A673 (cell line): ENCODE measurements at regions not wholly inside any gene's neighbourhood (a gene's known extent, or its start where the extent isn't known, plus 50 kb on each side); places are given as distances from the start of the nearest gene placed in this dataset.

Experiments used
- BruUV-seq: library from RNA; stranded (reverse); fragments of 400-500 nt; replicated peaks from 2 replicates; lab custom pipeline; 2021; lab: Mats Ljungman, UMichigan
- CTCF ChIA-PET: fragments of 300-600 bp; sonication (Branson Sonifier 250); formaldehyde crosslinking; loops from one replicate; lab custom pipeline; 2022; ENCODE audit warnings: antibody characterized with exemption; lab: Charles Lee
- POLR2A ChIA-PET: fragments of 300-600 bp; sonication (Branson Sonifier 250); formaldehyde crosslinking; loops from one replicate; lab custom pipeline; 2022; ENCODE audit warnings: antibody characterized with exemption; ENCODE audit not compliant: low non-redundant PET; lab: Charles Lee
- DNase-seq: peaks from one replicate; pipeline ENCODE4 v3.0.0-alpha.2; 2015; ENCODE audit warnings: low spot score
- H3K27ac ChIP-seq: fragments of 200-600 bp; sonication (generic); 2 replicates; pipeline ENCODE4 v1.5.1; 2016; ENCODE audit warnings: mixed run types, low read depth, mild to moderate bottlenecking, mixed read lengths, antibody characterized with exemption, low read length; ENCODE audit not compliant: poor library complexity, severe bottlenecking
- H3K27me3 ChIP-seq: fragments of 200-600 bp; sonication (generic); replicated peaks from 2 replicates; pipeline ENCODE4 v1.6.1; 2017; ENCODE audit warnings: mixed run types, low read depth, mild to moderate bottlenecking, mixed read lengths, antibody characterized with exemption, low read length; ENCODE audit not compliant: insufficient read depth, poor library complexity
- H3K36me3 ChIP-seq: fragments of 200-600 bp; sonication (generic); 2 replicates; pipeline ENCODE4 v1.6.1; 2016; ENCODE audit warnings: mixed run types, mild to moderate bottlenecking, mixed read lengths, antibody characterized with exemption, low read length; ENCODE audit not compliant: insufficient read depth, poor library complexity, severe bottlenecking
- H3K4me1 ChIP-seq: fragments of 200-600 bp; sonication (generic); 2 replicates; pipeline ENCODE4 v1.6.1; 2017; ENCODE audit warnings: mixed run types, mild to moderate bottlenecking, mixed read lengths, antibody characterized with exemption, low read length; ENCODE audit not compliant: insufficient read depth, poor library complexity, severe bottlenecking
- H3K4me3 ChIP-seq: fragments of 200-600 bp; sonication (generic); 2 replicates; pipeline ENCODE4 v1.5.1; 2016; ENCODE audit warnings: low read depth, mixed run types, mild to moderate bottlenecking, mixed read lengths, low read length; ENCODE audit not compliant: poor library complexity, severe bottlenecking
- H3K9me3 ChIP-seq: fragments of 200-600 bp; sonication (generic); 2 replicates; pipeline ENCODE4 v1.6.1; 2016; ENCODE audit warnings: mixed run types, low read depth, mild to moderate bottlenecking, mixed read lengths, antibody characterized with exemption, low read length; ENCODE audit not compliant: poor library complexity, severe bottlenecking
- EZH2 ChIP-seq: fragments of 200-600 bp; sonication (generic); IDR thresholded peaks from 2 replicates; pipeline ENCODE4 v1.6.1; 2017; ENCODE audit warnings: borderline replicate concordance, low read depth, mild to moderate bottlenecking, mixed read lengths, antibody characterized with exemption, low read length; ENCODE audit not compliant: poor library complexity, severe bottlenecking
- intact Hi-C: fragments of 100-400 bp; cut with micrococcal nuclease; formaldehyde crosslinking; loops from one replicate; pipeline ENCODE4 v1.10.0; 2022; ENCODE audit not compliant: unreplicated experiment
- TF ChIP-seq, protein P1 (sequence below): fragments of 300-800, 200-600 bp; sonication (generic); conservative IDR thresholded peaks from 2 replicates; pipeline ENCODE4 v1.5.1; 2017; ENCODE audit warnings: low read depth, mild to moderate bottlenecking, antibody characterized with exemption, low read length, moderate library complexity, mixed read lengths

DNA sequence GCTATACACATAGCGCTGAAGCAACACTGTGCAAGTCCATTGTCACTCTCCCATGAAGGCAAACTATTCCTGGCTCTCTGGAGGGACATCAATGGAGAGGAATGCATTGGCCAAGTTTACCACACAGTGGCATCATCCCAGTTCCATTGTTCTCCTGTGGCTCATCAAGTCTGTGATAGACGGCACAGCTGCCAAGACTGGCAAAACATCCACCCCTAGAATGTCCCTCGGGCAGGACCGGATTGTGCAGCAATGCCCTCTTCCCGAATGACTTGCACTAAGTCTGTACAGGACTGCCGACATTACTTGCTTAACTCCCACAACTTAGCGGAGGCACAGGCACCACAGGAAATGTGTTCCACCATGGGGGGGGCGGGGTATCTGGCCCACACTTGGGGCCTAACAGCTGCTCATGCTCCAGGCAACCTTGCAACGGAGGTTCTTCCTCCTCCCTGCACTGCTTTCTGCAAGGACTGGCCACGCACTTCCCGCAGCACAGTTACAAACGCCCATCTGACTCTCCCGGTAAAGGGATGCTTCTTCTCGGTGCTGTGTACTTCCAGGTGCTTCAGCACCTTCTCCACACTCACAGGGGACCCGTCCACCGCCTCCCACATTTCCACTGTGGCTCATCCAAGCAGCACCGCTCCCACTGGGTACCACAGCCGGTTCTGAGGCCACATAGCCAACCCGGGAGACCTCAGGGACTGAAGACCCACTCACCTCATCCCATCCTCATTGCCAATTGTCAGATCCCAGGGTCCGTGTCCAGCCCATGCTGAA lies 1309.6 kb upstream of the RAG2 start:
- Histone ChIP-seq H3K9me3 (no peaks in the 10 kb centered on the region), H3K27ac (no peak overlapping the region), H3K4me3 (no peak overlapping the region), H3K4me1 (no peaks in the 10 kb centered on the region), H3K36me3 (no peaks in the 10 kb centered on the region), H3K27me3 (no peaks in the 10 kb centered on the region)
- intact Hi-C loops, result no loop called here
- POLR2A ChIA-PET, result no interaction called here
- CTCF ChIA-PET, result no interaction called here
- DNase-seq, result no peak
- TF ChIP-seq, protein P1, sequence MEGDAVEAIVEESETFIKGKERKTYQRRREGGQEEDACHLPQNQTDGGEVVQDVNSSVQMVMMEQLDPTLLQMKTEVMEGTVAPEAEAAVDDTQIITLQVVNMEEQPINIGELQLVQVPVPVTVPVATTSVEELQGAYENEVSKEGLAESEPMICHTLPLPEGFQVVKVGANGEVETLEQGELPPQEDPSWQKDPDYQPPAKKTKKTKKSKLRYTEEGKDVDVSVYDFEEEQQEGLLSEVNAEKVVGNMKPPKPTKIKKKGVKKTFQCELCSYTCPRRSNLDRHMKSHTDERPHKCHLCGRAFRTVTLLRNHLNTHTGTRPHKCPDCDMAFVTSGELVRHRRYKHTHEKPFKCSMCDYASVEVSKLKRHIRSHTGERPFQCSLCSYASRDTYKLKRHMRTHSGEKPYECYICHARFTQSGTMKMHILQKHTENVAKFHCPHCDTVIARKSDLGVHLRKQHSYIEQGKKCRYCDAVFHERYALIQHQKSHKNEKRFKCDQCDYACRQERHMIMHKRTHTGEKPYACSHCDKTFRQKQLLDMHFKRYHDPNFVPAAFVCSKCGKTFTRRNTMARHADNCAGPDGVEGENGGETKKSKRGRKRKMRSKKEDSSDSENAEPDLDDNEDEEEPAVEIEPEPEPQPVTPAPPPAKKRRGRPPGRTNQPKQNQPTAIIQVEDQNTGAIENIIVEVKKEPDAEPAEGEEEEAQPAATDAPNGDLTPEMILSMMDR, result no peak
- TF ChIP-seq EZH2, result no peak
- BruUV-seq, result no TSS peak

DNA sequence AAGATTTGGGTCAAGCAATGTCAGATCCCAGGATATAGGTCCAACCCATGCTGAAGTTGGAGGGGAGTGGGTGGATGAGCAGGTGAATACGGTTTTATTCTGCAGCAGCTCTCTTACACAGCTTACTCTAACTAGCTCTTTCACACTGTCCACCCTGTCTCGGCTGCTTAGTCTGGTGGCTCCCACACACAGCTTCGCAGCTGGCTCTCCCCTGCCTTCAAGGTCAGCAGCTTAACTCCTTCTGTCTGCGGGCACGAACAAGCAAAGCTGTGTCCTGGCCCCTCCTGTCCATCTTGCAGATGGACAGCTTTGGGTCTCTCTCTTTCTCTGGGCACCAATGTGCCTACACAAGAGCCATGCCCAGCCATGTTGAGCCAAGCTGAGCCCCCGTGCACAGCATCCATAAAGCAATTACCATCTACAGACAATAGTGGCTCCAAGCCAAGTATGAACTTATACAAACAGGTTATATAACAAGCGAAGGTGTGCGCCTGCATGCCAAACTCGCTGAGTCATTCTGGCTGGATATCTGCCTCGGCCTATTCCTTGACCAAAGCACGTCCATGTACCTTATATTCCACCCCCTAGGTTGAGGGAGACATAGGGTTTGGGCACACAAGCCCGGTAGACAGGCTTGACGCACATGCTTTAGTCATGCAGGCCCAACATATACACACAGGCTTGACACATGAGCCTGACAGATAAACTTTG lies 1307.8 kb upstream of the RAG2 start:
- no peak for DNase-seq
- no peaks in the 10 kb centered on the region for H3K36me3 ChIP-seq
- TF ChIP-seq EZH2, result no peak
- TF ChIP-seq, protein P1, result no peak
- POLR2A ChIA-PET, result interaction anchor here (0.6 kb wide), 1 partner anchor 764 kb away, joined by 3 read pairs; no protein-coding TSS in a partner anchor
- no peaks in the 10 kb centered on the region for H3K9me3 ChIP-seq
- H3K4me3 ChIP-seq, result no peak overlapping the region
- no peaks in the 10 kb centered on the region for H3K27me3 ChIP-seq
- BruUV-seq, result no TSS peak
- no peaks in the 10 kb centered on the region for H3K4me1 ChIP-seq
- CTCF ChIA-PET, result no interaction called here
- no peak overlapping the region for H3K27ac ChIP-seq
- intact Hi-C loops, result no loop called here

DNA sequence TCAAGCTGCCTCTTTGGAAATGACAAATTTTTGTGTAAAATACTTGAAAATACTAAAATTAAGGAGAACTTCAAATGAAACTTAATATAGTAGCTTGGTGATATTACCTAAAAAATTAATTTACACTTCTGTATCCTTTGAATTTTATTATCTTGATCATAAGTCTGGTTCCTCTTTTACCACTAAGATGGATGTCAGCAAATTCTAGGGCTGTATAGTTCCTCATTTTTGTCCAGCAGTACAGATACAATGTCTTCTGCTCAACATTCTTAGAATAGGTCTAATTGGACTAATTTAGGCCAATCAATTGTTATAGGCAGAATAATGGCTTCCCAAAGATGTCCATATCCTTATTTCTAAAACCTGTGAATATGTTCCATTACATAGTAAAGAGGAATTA lies 1298.0 kb upstream of the RAG2 start:
- Histone ChIP-seq H3K36me3 (no peaks in the 10 kb centered on the region), H3K4me3 (no peak overlapping the region), H3K27me3 (no peaks in the 10 kb centered on the region), H3K27ac (no peak overlapping the region), H3K4me1 (no peaks in the 10 kb centered on the region), H3K9me3 (peaks cover 31% of the 10 kb centered on the region)
- DNase-seq, result no peak
- intact Hi-C loops, result no loop called here
- CTCF ChIA-PET, result no interaction called here
- BruUV-seq, result no TSS peak
- POLR2A ChIA-PET, result no interaction called here
- TF ChIP-seq, protein P1, result no peak
- no peak for TF ChIP-seq EZH2
